ENCODE measurements at regions not wholly inside any gene's neighbourhood (a gene's known extent, or its start where the extent isn't known, plus 50 kb on each side); places are given as distances from the start of the nearest gene placed in this dataset.

GRCh38 chr5:38104497-38105230, 153.7 kb upstream of the EGFLAM start:
- no peak overlapping the region for H3K27ac ChIP-seq
- H3K4me3 ChIP-seq = no peak overlapping the region

DNA sequence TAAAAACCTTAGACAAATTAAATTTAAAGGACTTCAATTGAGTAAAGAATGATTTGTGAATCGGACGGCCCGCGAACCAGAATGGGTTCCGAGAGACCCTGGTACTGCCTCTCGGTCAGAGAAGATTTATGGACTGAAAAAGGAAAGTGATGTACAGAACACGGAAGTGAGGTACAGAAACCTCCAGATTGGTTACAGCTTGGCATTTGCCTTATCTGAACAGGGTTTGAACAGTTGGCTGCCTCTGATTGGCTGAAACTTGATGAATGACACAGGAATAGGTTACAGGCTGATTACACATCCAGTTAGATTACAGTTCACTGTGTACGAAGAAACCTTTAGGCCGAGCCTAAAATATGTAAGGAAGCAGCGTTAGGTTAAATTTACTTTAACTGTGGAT, 156.5 kb upstream of the EGFLAM start:
- Histone ChIP-seq H3K27ac (no peak overlapping the region), H3K4me3 (no peak overlapping the region)

DNA sequence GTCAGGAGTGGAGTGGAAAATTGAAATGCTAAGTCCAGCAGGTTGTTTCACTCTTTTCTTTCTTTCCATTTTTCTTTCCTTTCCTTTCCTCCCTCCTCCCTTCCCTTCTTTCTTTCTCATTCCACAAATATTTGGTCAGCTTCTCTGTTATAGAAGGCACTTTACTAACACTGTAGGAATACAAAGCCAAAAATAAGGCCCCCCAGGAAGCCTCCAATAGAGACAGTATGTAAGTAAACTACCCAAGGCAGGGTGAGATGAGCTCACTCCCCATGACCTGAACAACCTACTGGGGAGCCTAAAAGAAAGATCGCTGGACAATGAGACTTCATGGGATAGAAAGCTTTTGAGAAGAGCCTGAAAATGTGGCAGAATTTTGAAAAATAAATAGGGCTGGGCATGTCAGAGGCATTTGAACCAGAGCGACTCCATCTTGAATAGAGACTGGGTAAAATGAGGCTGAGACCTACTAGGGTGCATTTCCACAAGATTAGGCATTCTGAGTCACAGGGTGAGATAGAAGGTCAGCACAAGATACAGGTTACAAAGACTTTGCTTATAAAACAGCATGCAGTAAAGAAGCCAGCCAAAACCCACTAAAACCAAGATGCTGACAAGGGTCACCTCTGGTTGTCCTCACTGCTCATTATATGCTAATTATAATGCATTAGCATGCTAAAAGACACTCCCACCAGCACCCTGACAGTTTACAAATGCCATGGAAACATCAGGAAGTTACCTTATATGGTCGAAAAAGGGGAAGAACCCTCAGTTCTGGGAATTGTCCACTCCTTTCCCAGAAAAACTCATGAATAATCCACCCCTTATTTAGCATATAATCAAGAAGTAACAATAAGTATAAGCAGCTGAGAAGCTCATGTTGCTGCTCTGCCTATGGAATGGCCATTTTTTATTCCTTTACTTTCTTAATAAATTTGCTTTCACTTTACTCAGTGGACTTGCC, 158.9 kb upstream of the EGFLAM start:
- H3K27ac ChIP-seq = no peak overlapping the region
- no peak overlapping the region for H3K4me3 ChIP-seq

- Histone ChIP-seq H3K4me3 (no peak overlapping the region), H3K27ac (no peak overlapping the region)
Observed at GRCh38 chr5:38094889-38095288, 163.5 kb upstream of the EGFLAM start.

DNA sequence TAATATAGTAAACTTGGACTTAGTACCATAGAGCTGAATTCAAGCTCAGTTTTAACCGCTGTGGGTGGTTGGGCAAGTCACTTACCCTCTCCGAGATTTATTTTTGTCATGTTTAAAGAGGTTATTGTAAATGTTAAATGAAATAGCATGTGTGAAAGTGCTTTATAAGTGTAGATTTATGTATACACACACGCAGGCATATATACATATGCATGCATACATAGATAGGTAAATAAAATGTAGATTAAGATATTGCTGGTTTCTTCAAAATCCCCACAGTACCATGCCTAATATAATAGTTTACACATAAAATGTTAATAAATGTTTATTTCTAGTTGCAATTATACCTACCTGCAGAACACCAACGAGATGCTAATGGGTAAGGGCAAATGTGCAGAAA, 164.5 kb upstream of the EGFLAM start:
- Histone ChIP-seq H3K27ac (no peak overlapping the region), H3K4me3 (no peak overlapping the region)

DNA sequence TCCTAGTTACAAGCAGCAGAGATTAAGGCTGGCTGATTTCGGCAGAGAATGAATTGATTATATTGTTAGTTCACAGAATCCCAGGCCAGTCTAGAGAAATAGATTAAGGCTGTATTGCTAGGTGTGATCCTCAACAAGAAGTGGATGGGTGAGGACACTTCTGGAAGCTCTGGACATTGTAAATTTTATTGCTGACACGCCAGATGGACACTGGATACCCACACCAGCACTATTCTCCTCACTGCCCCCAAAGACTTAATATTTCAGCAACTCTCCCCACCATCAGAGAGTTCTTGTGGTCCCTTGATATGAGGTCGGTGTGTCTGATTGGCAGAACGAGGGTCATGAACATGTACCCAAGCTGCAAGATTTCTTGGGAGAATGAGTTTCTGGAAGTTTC, 171.6 kb upstream of the EGFLAM start:
- Histone ChIP-seq H3K27ac (no peak overlapping the region), H3K4me3 (no peak overlapping the region)

- no peak overlapping the region for H3K27ac ChIP-seq
- H3K4me3 ChIP-seq = no peak overlapping the region
Observed at GRCh38 chr5:38079620-38080402, 178.5 kb upstream of the EGFLAM start.

GRCh38 chr5:38078161-38078560, 180.2 kb upstream of the EGFLAM start:
- Histone ChIP-seq H3K4me3 (no peak overlapping the region), H3K27ac (no peak overlapping the region)

GRCh38 chr5:38077652-38078051, 180.7 kb upstream of the EGFLAM start:
- no peak overlapping the region for H3K4me3 ChIP-seq
- no peak overlapping the region for H3K27ac ChIP-seq

DNA sequence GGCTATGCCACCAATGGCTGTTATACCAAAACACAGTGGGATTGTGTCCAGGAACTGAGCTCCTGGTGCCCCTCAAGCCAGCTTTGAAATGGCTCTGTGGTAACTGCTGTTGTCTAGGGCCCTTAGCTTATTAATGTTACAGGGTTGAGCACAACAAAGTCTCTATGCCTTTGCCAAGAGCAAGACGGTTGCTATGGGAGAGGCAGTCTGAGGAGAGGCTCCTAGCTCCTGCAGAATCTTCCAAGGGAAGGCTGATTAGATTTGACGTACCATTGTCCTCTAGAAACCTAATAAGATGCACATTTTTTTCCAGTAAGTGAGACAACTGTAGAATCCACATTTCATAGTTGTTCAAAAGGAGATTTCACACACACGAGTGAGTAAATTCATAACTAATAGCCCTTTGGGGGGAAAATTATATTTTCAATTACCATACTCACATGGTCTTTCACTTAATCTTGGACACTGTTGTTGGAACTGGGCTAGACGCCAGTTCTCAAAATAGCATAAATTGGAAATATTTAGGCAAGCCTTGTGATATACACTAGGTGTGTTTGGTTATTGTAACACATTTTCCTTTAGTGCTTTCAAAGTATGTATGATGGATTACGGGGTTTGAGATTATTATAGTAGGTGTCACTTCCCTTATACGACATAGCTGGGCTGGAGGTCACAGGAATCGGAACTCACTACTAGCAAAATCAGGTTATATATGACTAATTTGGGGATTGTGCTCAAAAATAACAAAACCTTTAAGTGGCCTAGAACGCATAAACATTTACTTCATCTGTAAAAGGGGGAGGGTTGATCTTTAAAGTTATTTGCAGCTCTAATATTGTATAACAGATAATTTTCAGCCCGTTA, 186.3 kb upstream of the EGFLAM start:
- no peak overlapping the region for H3K4me3 ChIP-seq
- H3K27ac ChIP-seq = no peak overlapping the region

- no peak overlapping the region for H3K27ac ChIP-seq
- H3K4me3 ChIP-seq = no peak overlapping the region
Observed at GRCh38 chr5:38070304-38070950, 187.9 kb upstream of the EGFLAM start.

- Histone ChIP-seq H3K27ac (no peak overlapping the region), H3K4me3 (no peak overlapping the region)
Observed at GRCh38 chr5:38069360-38069759, 189.0 kb upstream of the EGFLAM start.

- H3K4me3 ChIP-seq = no peak overlapping the region
- H3K27ac ChIP-seq = no peak overlapping the region
Observed at GRCh38 chr5:38060354-38060753, 198.0 kb upstream of the EGFLAM start.

- H3K27ac ChIP-seq = no peak overlapping the region
- no peak overlapping the region for H3K4me3 ChIP-seq
Observed at GRCh38 chr5:38059876-38060275, 198.5 kb upstream of the EGFLAM start.

- Histone ChIP-seq H3K27ac (no peak overlapping the region), H3K4me3 (no peak overlapping the region)
Observed at GRCh38 chr5:38051711-38052511, 206.4 kb upstream of the EGFLAM start.

DNA sequence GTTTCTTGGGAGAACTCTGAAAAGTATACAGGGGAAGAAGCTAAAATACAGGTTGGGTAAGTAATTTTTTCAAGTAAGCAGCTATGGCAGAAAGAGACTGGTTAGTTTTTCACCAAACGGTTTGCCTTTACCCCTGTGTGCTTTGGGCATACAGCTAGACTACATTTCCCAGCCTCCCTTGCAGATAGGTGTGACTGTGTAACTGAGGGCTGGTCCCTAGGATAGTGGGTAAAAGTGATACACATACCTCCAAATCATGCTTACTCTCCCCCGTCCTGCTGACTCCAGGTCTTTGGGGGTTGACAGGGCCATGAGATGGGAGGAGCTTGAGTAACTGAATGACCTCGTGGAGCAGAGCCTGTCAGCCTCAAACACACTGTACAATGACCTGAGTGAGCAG, 208.6 kb upstream of the GDNF start:
- Histone ChIP-seq H3K27ac (no peak overlapping the region), H3K4me3 (no peak overlapping the region)

DNA sequence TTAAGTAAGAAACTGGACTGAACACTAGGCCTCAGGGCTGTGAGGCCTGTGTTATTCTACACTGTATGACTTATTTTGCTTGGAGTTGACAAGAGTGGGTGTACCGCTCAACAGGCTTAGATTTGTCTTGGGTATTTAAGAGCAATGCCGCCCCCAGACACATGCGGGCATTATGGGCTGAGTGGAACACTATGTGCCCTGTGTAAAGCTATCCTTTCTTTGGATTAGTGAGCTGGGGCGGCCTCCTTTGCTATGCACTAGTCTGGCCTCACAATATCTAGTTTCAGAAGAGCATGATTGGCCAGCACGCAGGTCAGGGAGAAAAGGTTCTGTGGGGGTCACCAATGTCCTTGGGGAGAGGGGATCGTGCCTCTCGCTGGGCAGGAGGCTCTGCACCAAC, 206.3 kb upstream of the GDNF start:
- no peak overlapping the region for H3K27ac ChIP-seq
- no peak overlapping the region for H3K4me3 ChIP-seq

DNA sequence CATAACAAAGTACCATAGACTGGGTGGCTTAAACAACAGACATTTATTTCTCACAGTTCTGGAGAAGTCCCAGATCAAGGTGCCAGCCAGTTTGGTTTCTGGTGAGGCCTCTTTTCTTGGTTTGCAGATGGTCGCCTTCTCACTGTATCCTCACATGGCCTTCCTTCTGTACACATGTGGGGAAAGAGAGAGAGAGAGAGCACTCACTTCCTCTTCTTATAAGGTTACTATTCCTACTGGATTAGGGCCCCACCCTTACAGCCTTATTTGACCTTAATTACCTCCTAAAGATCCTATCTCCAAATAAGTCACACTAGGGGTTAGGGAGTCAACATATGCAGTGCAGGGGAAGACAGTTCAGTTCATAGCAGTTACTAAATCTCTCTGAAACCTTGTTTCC, 205.6 kb upstream of the GDNF start:
- Histone ChIP-seq H3K4me3 (no peak overlapping the region), H3K27ac (no peak overlapping the region)

Measured in skin epidermis (tissue), 12 donors.